ENCODE measurements at regions not wholly inside any gene's neighbourhood (a gene's known extent, or its start where the extent isn't known, plus 50 kb on each side); places are given as distances from the start of the nearest gene placed in this dataset.
"Not testable (repeated sequence)": the region's sequence is repeated elsewhere in the genome, so short reads cannot be mapped to it uniquely, and the experiment has no call there.

- DNase-seq = no peak
Measured at GRCh38 chr9:129561594-129562281, 59.2 kb downstream of the C9orf50 start.

GRCh38 chr9:129560881-129561306 lies 60.0 kb downstream of the C9orf50 start:
- no peak for DNase-seq

DNA sequence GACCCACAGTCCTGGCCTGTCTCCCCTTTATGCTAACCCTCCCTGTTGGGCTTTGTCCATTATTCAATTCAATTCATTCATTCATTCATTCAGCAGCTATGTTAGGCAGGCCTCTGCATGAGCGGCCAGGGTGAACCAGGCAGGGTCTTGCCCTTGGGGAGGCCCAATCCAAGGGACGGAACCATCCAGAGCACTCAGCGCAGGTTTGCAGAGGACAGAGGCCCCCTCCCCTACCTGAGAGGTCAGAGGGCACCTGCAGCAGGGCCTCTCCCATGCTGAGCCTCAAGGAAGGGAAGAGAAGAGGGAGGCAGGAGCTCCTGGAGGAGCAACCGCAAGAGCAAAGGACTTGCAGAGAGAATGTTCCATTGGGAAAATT lies 61.4 kb downstream of the C9orf50 start:
- DNase-seq = no peak

DNA sequence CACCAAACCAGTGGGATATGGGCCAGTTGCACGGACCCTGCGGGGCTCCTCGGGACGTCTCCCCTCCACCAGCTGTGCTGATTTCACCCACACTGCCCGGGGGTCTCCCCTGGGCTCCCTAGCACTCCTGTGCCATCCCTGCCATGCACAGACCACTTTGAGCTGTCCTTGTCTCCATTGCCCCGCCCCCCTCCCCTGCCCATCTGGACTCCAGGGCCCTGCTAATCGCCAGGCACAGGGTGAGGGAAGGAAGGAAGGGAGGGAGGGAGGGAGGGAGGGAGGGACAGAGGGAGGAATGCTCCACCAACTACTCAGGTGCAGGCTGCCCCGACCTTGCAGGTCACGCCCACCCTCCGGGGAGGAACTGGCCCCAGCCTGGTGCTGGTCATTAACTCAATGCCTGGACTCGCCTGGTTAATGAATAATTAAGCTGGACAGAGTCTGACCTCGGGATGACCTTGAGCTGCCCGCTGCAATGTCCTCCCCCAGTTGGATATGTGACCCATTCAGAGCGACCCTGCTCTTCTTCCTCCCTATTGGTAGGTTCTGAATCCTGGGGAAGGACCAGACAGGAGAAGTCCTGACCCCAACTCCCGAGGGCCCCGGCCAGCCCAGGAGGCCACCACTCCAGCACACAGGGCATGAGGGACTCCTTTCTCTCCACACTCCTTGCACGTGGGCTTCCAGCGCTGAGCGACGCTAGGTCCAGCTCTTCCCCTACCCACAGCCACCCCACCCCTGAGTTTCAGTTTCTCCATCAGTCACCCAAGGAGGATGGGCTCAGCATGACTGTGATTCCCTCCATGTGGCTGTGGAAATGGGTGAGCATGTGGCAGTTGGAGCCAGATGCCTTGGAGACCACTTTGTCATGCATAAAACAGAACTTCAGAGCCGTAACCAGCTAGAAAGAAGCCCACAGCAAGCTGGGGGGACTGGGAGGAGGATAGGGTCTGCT lies 62.1 kb downstream of the C9orf50 start:
- no peak for DNase-seq

DNA sequence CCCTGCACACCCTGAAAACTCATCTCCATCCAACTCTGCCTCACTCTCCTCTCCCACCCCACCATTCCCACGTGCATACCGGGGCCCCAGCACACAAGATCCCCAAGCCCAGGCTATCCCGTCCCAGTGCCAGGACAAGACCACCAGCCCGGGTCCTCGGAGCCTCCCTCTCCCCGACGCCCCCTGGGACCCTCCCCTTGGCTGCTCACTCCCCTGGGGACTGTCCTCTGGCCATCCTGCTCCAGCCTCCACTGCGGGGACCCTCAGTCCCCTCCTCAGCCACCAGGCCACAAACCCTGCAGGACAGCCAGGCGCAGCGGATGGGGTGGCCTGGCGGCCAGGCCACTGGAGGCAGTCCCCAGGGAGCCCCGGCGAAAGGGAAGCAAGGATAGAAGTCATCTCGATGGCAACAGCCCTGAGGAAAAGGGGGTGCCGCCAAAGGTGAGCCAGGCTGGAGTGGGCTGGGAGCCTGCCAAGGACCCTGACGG lies 62.8 kb downstream of the C9orf50 start:
- no peak for DNase-seq

- no peak for DNase-seq
Measured at GRCh38 chr9:129557192-129558036, 63.5 kb downstream of the C9orf50 start.

DNA sequence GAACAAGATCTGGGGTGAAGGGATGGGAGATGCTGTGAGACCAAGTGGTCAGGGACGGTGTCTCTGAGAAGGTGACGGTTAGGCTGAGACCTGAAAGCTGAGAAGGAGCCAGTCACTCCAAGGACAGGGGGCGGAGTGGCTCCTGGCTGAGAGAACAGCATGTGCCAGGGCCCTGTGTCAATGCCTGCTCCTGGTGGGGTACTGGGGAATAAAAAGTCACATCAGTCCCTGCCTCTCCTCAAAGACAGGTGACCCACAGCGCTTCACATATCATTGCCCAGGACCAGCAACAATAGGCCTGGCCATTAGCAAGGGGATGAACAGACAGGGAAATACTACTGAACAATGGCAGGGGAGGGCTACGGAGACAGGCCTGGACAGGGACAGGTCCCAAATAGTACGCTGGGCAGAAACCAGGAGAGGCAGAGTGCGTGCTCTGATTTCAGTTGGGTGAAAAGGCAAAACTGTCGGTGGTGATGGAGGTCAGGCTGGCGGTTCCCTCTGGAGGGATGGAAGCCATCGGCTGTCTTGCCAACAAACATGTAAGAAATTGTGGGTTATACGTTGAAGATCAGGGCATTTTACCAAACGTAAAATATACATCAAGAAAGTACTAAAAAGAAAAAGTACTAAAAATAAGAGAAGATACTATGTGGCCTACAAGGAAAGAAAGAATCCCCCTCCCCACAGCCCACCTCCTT lies 64.3 kb downstream of the C9orf50 start:
- no peak for DNase-seq

DNA sequence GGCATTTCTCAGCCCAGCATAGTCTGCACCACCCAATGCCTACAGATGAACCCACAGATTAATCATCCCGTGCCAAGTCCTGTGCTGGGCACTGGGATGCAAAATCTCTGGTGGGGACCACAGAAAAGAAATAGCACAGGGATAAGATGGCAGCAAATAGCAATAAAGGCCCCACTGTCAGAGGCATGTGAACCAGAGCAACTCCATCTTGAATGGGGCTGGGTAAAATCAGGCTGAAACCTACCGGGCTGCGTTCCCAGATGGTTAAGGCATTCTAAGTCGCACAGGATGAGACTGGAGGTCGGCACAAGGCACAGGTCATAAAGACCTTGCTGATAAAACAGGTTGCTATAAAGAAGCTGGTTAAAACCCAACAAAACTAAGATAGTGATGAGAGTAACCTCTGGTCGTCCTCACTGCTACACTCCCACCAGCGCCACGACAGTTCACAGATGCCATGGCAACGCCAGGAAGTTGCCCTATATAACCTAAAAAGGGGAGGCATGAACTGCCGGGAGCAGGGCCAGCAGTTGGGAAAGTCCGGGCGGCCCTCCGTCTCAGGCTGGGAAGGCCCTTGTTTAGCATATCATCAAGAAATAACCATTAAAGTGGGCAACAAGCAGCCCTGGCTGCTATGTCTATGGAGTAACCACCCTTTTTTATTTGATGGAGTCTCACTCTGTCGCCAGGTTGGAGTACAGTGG lies 65.2 kb downstream of the C9orf50 start:
- no peak for DNase-seq

- DNase-seq = no peak
Measured at GRCh38 chr9:129554649-129555048, 66.3 kb downstream of the C9orf50 start.

GRCh38 chr9:129553277-129553676 lies 67.6 kb downstream of the C9orf50 start:
- no peak for DNase-seq

GRCh38 chr9:129552064-129552463 lies 68.8 kb downstream of the C9orf50 start:
- DNase-seq = no peak

- no peak for DNase-seq
Measured at GRCh38 chr9:129551393-129551973, 69.4 kb downstream of the C9orf50 start.

- not testable (repeated sequence) for DNase-seq
Measured at GRCh38 chr9:129550977-129551376, 69.9 kb downstream of the C9orf50 start.

DNA sequence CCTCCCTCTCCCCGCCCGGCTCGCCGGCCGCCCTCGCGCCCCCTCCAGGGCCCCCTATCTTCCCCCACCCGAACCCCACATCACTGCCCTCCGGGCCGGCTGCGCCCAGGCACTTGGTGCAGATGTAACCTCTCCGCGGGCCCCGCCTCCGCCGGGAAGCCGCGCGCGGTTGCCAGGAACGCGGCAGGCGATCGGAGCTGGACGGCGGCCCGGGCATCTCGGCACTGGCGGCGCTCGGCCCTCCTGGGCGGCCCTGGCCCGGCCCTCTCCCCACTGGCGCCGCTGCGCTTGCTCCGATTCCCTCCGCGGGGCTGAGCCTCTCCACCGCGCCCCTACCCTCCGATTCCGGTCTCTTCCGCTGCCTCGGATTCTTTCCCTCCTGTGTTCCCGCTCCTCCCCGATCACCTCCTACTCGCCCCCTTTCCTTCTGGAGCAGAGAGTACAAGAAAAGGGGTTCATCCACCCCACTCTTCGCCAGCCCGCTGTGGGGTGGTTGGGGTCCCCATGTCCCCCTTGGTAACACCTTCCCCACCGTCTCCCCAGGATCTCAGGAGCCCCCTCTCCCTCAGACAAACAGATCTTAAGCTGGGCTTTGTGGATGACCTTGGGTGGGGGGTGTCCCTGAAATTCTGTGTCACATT lies 70.6 kb downstream of the C9orf50 start:
- DNase-seq = no peak

GRCh38 chr9:129549684-129550083 lies 71.2 kb downstream of the C9orf50 start:
- no peak for DNase-seq

- no peak for DNase-seq
Measured at GRCh38 chr9:129549139-129549538, 71.8 kb downstream of the C9orf50 start.

- DNase-seq = no peak
Measured at GRCh38 chr9:129548571-129549135, 72.2 kb downstream of the C9orf50 start.

DNA sequence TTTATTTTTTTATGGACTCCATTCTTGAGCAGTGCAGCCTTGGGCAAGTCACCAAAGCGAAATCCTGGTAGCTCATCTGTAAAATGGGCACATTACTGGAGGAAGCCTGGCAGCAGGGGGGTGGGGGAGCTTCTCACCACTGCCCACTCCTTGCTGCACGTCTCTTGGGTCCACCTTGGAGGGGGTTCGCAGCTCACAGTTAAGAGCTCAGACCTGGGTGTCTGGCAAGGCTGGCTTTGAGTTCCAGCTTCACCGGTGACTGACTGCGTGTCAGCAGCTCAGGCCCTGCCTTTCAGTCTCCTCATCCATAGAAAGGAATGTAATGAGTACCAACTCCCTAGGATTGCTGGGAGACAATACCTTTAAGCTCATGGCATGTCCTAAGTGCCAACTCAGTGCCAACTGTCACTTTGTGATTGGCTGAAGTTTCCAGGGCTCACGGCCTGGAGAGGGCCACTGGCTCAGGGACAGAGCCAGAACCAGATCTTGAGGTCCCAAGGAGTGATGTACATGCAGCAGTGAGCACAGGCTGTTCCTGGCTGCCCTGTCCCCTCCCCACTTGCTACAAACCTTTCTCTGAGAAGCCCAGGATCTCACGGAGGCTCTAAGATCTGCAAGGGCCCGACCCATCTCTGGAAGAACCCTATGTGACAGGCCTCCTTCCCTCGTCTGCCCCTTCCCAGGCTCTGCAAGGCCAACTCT lies 72.9 kb downstream of the C9orf50 start:
- DNase-seq = no peak

DNA sequence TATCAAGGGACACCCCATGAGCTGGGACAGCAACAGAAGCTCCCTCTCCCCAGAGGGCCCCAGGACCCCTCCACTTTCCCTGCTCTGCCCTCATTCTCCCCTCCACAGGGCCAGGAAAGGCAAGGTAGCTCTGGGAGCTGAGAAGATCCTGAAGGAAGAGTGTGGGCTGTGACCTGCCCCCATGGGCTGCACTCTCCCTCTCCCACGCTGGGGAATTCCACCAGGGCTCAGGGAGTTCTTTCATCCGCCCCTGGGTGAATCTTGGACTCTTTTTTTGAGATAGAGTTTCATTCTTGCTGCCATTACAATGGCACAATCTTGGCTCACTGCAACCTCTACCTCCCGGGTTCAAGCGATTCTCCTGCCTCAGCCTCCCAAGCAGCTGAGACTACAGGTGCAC lies 73.8 kb downstream of the C9orf50 start:
- DNase-seq = no peak

GRCh38 chr9:129545876-129546275 lies 75.0 kb downstream of the C9orf50 start:
- not testable (repeated sequence) for DNase-seq

All from hematopoietic multipotent progenitor cell treated with erythropoietin and hydrocortisone succinate and interleukin-3 and kit ligand, for 8 days (in vitro differentiated cells).